Uterus (tissue), 2 donors: ENCODE measurements at regions not wholly inside any gene's neighbourhood (a gene's known extent, or its start where the extent isn't known, plus 50 kb on each side); places are given as distances from the start of the nearest gene placed in this dataset.

Experiments
- CTCF ChIP-seq, 4 experiments: fragments of 200-600 bp in 2 of 4; fragments of 450-650 bp in 2 of 4; sonication (generic) in 2 of 4; IDR thresholded peaks; one replicate each; pipeline ENCODE4 v1.5.1; 2016 to 2019; ENCODE audit warnings: antibody characterized with exemption in 4 of 4, mild to moderate bottlenecking in 2 of 4, moderate library complexity in 1 of 4
- POLR2A ChIP-seq, 2 donors: fragments of 450-650 bp; IDR thresholded peaks; one replicate each; pipeline ENCODE4 v1.6.1; 2016; ENCODE audit warnings: antibody characterized with exemption in 2 of 2, mild to moderate bottlenecking in 1 of 2, moderate library complexity in 1 of 2

DNA sequence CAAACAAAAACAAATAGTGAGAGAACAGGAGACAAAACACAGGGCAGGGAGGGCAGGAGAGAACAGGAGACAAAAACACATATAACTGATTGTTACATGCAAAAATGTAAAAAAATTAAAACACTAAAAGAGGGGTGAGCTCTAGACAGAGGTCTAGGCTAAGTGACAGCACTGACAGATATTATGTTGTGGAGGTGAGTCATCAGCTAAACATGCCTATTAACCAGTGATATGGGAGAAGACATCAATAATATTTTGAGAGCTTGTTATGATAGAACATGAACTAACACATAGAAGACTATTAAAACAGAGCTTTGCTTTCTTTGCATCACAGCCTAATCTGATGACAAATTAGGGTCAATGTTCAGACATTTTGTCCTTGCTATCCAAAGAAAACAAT, 972.7 kb downstream of the PRIM2 start:
- TF ChIP-seq POLR2A (IDR thresholded peaks at IDR 0.05) (no peak), CTCF (IDR thresholded peaks at IDR 0.05) (no peak)
